GM23338 (cell line): ENCODE measurements at regions not wholly inside any gene's neighbourhood (a gene's known extent, or its start where the extent isn't known, plus 50 kb on each side); places are given as distances from the start of the nearest gene placed in this dataset.

ENCODE experiments used
- ATAC-seq: fragments of 200-7000 bp; cut with Tn5 transposase; 3 replicates; pipeline ENCODE4 v1.9.1; 2020
- DNase-seq: peaks from one replicate; pipeline ENCODE4 v3.0.0-alpha.2; 2015; ENCODE audit warnings: low spot score
- H2AFZ ChIP-seq: fragments of 200-600 bp; sonication (generic); 2 replicates; pipeline ENCODE4 v1.8.0; 2016; ENCODE audit warnings: antibody characterized with exemption, mild to moderate bottlenecking, moderate library complexity
- H3F3A ChIP-seq: fragments of 200-600 bp; sonication (generic); replicated peaks from 2 replicates; pipeline ENCODE4 v1.8.0; 2017; ENCODE audit warnings: antibody characterized with exemption, mixed run types, low read depth
- H3K27ac ChIP-seq: fragments of 200-600 bp; sonication (generic); 2 replicates; pipeline ENCODE4 v1.6.1; 2016; ENCODE audit warnings: low read depth
- H3K27me3 ChIP-seq: fragments of 200-600 bp; sonication (generic); 2 replicates; pipeline ENCODE4 v1.8.0; 2016; ENCODE audit warnings: mild to moderate bottlenecking, mixed run types, moderate library complexity; ENCODE audit not compliant: insufficient read depth
- H3K36me3 ChIP-seq: fragments of 200-600 bp; sonication (generic); 2 replicates; pipeline ENCODE4 v1.8.0; 2016; ENCODE audit warnings: mild to moderate bottlenecking; ENCODE audit not compliant: insufficient read depth
- H3K4me1 ChIP-seq: fragments of 200-600 bp; sonication (generic); 2 replicates; pipeline ENCODE4 v1.8.0; 2016; ENCODE audit warnings: mild to moderate bottlenecking, moderate library complexity; ENCODE audit not compliant: insufficient read depth
- H3K4me2 ChIP-seq: fragments of 200-600 bp; sonication (generic); 2 replicates; pipeline ENCODE4 v1.7.1; 2017; ENCODE audit warnings: mixed run types
- H3K4me3 ChIP-seq: fragments of 200-600 bp; sonication (generic); 2 replicates; pipeline ENCODE4 v1.6.1; 2016; ENCODE audit warnings: mixed run types
- H3K79me2 ChIP-seq: fragments of 200-600 bp; sonication (generic); replicated peaks from 2 replicates; pipeline ENCODE4 v1.8.0; 2017; ENCODE audit warnings: mild to moderate bottlenecking; ENCODE audit not compliant: insufficient read depth
- H3K9me2 ChIP-seq: fragments of 200-600 bp; sonication (generic); 2 replicates; pipeline ENCODE4 v1.8.0; 2017; ENCODE audit not compliant: insufficient read depth
- H4K20me1 ChIP-seq: fragments of 200-600 bp; sonication (generic); replicated peaks from 2 replicates; pipeline ENCODE4 v1.8.0; 2017; ENCODE audit warnings: mild to moderate bottlenecking; ENCODE audit not compliant: insufficient read depth
- H3K27ac Mint-ChIP-seq: 2 replicates; pipeline ENCODE4 v1.8.0; 2020; ENCODE audit warnings: inconsistent platforms, mild to moderate bottlenecking, moderate library complexity, mixed read lengths
- H3K27me3 Mint-ChIP-seq: 3 replicates; pipeline ENCODE4 v1.8.0; 2022; ENCODE audit warnings: low read depth, mild to moderate bottlenecking, moderate library complexity, mixed read lengths, inconsistent platforms; ENCODE audit not compliant: insufficient read depth, poor library complexity
- H3K36me3 Mint-ChIP-seq: 3 replicates; pipeline ENCODE4 v1.8.0; 2021; ENCODE audit warnings: low read depth, mild to moderate bottlenecking, inconsistent platforms, moderate library complexity, mixed read lengths
- H3K4me1 Mint-ChIP-seq: 3 replicates; pipeline ENCODE4 v1.8.0; 2020; ENCODE audit warnings: mild to moderate bottlenecking, inconsistent platforms, mixed read lengths
- H3K4me3 Mint-ChIP-seq: 3 replicates; pipeline ENCODE4 v1.8.0; 2021; ENCODE audit warnings: moderate library complexity, mild to moderate bottlenecking, inconsistent platforms, mixed read lengths
- H3K9me3 Mint-ChIP-seq: 3 replicates; pipeline ENCODE4 v1.8.0; 2020; ENCODE audit warnings: moderate library complexity, mild to moderate bottlenecking, inconsistent platforms, mixed read lengths
- CREB1 ChIP-seq: fragments of 250-450 bp; sonication (Bioruptor Pico); IDR thresholded peaks from 2 replicates; pipeline ENCODE4 v1.5.0; 2020; ENCODE audit warnings: low read depth, mild to moderate bottlenecking, moderate library complexity
- CTCF ChIP-seq, 2 experiments: fragments of 200-600 bp in 1 of 2; sonication (generic) in 1 of 2; conservative IDR thresholded peaks; 2 replicates each; pipeline versions ENCODE4 v1.5.1 to v1.6.1; 2016 to 2017; ENCODE audit warnings: antibody characterized with exemption in 2 of 2, low read depth in 2 of 2, mild to moderate bottlenecking in 2 of 2, moderate library complexity in 1 of 2
- EZH2 ChIP-seq: fragments of 200-600 bp; sonication (generic); IDR thresholded peaks from one replicate; pipeline ENCODE4 v1.8.0; 2017; ENCODE audit warnings: antibody characterized with exemption, mild to moderate bottlenecking, low read depth; ENCODE audit not compliant: unreplicated experiment
- EZH2phosphoT487 ChIP-seq: fragments of 200-600 bp; sonication (generic); IDR thresholded peaks from one replicate; pipeline ENCODE4 v1.8.1; 2018; ENCODE audit warnings: antibody characterized with exemption; ENCODE audit not compliant: unreplicated experiment
- JUNB ChIP-seq: IDR thresholded peaks from one replicate; pipeline ENCODE4 v1.6.1; 2016; ENCODE audit warnings: antibody characterized with exemption; ENCODE audit not compliant: unreplicated experiment
- NANOG ChIP-seq: IDR thresholded peaks from 2 replicates; pipeline ENCODE4 v1.6.1; 2016; ENCODE audit warnings: antibody characterized with exemption, borderline replicate concordance
- POLR2AphosphoS5 ChIP-seq: IDR thresholded peaks from 2 replicates; pipeline ENCODE4 v1.6.1; 2016; ENCODE audit warnings: antibody characterized with exemption, low read depth
- STAT1 ChIP-seq: IDR thresholded peaks from one replicate; pipeline ENCODE4 v1.6.1; 2016; ENCODE audit warnings: antibody characterized with exemption; ENCODE audit not compliant: unreplicated experiment
- ZNF114 ChIP-seq: fragments of 250-450 bp; sonication (Bioruptor Pico); IDR thresholded peaks from 2 replicates; pipeline ENCODE4 v1.5.0; 2020; ENCODE audit warnings: mild to moderate bottlenecking, moderate library complexity
- ZNF331 ChIP-seq: fragments of 250-450 bp; sonication (Bioruptor Pico); IDR thresholded peaks from 2 replicates; pipeline ENCODE4 v1.5.0; 2020; ENCODE audit warnings: low read depth, mild to moderate bottlenecking, moderate library complexity
- ZNF462 ChIP-seq: fragments of 250-450 bp; sonication (Bioruptor Pico); IDR thresholded peaks from 2 replicates; pipeline ENCODE4 v1.5.0; 2020; ENCODE audit warnings: mild to moderate bottlenecking, moderate library complexity
- TF ChIP-seq, protein P1 (sequence below): IDR thresholded peaks from one replicate; pipeline ENCODE4 v1.6.1; 2018; ENCODE audit warnings: antibody characterized with exemption; ENCODE audit not compliant: unreplicated experiment
- TF ChIP-seq, protein P2 (sequence below): IDR thresholded peaks from 2 replicates; pipeline ENCODE4 v1.6.1; 2016; ENCODE audit warnings: antibody characterized with exemption

GRCh38 chr5:39515881-39516280 is 91.1 kb upstream of the DAB2 start:
- H3F3A ChIP-seq: no peaks in the 10 kb centered on the region
- peaks cover 32% of the 10 kb centered on the region for H3K4me1 ChIP-seq
- no peaks in the 10 kb centered on the region for H3K27me3 ChIP-seq
- H3K27me3 Mint-ChIP-seq: peaks cover 3% of the 10 kb centered on the region
- no peaks in the 10 kb centered on the region for H3K36me3 Mint-ChIP-seq
- no peak overlapping the region for H3K4me2 ChIP-seq
- no peak overlapping the region for H2AFZ ChIP-seq
- DNase-seq (no peak), ATAC-seq (no peak)
- H3K36me3 ChIP-seq: no peaks in the 10 kb centered on the region
- no peaks in the 10 kb centered on the region for H4K20me1 ChIP-seq
- no peak overlapping the region for H3K4me3 ChIP-seq
- H3K4me1 Mint-ChIP-seq: peaks cover 26% of the 10 kb centered on the region
- no peak for TF ChIP-seq ZNF331 (CRISPR knock-in tag)
- TF ChIP-seq, protein P1, sequence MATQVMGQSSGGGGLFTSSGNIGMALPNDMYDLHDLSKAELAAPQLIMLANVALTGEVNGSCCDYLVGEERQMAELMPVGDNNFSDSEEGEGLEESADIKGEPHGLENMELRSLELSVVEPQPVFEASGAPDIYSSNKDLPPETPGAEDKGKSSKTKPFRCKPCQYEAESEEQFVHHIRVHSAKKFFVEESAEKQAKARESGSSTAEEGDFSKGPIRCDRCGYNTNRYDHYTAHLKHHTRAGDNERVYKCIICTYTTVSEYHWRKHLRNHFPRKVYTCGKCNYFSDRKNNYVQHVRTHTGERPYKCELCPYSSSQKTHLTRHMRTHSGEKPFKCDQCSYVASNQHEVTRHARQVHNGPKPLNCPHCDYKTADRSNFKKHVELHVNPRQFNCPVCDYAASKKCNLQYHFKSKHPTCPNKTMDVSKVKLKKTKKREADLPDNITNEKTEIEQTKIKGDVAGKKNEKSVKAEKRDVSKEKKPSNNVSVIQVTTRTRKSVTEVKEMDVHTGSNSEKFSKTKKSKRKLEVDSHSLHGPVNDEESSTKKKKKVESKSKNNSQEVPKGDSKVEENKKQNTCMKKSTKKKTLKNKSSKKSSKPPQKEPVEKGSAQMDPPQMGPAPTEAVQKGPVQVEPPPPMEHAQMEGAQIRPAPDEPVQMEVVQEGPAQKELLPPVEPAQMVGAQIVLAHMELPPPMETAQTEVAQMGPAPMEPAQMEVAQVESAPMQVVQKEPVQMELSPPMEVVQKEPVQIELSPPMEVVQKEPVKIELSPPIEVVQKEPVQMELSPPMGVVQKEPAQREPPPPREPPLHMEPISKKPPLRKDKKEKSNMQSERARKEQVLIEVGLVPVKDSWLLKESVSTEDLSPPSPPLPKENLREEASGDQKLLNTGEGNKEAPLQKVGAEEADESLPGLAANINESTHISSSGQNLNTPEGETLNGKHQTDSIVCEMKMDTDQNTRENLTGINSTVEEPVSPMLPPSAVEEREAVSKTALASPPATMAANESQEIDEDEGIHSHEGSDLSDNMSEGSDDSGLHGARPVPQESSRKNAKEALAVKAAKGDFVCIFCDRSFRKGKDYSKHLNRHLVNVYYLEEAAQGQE: no peak
- no peak for TF ChIP-seq JUNB
- TF ChIP-seq EZH2: no peak
- no peak for TF ChIP-seq NANOG
- TF ChIP-seq EZH2phosphoT487: no peak
- TF ChIP-seq POLR2AphosphoS5: no peak
- no peak for TF ChIP-seq CTCF (conservative IDR thresholded peaks at IDR 0.05; ENCODE audit: low read depth in 2 of 2)
- TF ChIP-seq ZNF462: no peak
- TF ChIP-seq ZNF114 (CRISPR knock-in tag): no peak
- TF ChIP-seq, protein P2, sequence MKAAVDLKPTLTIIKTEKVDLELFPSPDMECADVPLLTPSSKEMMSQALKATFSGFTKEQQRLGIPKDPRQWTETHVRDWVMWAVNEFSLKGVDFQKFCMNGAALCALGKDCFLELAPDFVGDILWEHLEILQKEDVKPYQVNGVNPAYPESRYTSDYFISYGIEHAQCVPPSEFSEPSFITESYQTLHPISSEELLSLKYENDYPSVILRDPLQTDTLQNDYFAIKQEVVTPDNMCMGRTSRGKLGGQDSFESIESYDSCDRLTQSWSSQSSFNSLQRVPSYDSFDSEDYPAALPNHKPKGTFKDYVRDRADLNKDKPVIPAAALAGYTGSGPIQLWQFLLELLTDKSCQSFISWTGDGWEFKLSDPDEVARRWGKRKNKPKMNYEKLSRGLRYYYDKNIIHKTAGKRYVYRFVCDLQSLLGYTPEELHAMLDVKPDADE: no peak
- no peak for TF ChIP-seq CREB1 (CRISPR knock-in tag)
- TF ChIP-seq STAT1: no peak
- no peak overlapping the region for H3K27ac Mint-ChIP-seq
- H3K4me3 Mint-ChIP-seq: no peak overlapping the region
- no peak overlapping the region for H3K27ac ChIP-seq
- no peaks in the 10 kb centered on the region for H3K79me2 ChIP-seq
- H3K9me3 Mint-ChIP-seq: no peaks in the 10 kb centered on the region
- H3K9me2 ChIP-seq: 0 out of 2 replicates have a peak, but pooled peaks cover 5% of the 10 kb centered on the region
